ENCODE measurements at regions not wholly inside any gene's neighbourhood (a gene's known extent, or its start where the extent isn't known, plus 50 kb on each side); places are given as distances from the start of the nearest gene placed in this dataset.

DNA sequence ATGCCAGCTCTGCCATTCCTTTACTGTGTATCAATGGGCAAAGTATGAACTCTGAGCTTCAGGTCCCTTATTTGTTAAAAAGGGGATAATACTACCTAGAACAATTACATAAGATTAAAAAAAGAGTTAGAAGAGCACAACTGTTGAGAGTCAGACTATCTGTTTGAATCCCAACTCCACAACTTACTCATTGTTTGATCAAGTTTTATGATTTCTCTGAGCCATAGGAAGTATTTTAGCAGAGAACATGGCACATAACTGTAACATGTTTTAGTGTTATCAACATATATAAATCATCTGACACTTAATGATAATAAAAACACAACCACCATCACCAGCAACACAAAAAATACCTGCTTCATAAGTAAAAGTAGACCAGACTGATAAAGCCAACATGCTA is 421.3 kb downstream of the ZFHX3 start:
- TF ChIP-seq, protein P1, sequence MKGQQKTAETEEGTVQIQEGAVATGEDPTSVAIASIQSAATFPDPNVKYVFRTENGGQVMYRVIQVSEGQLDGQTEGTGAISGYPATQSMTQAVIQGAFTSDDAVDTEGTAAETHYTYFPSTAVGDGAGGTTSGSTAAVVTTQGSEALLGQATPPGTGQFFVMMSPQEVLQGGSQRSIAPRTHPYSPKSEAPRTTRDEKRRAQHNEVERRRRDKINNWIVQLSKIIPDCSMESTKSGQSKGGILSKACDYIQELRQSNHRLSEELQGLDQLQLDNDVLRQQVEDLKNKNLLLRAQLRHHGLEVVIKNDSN (IDR thresholded peaks at IDR 0.05), result no peak
- no peak for TF ChIP-seq YY1 (IDR thresholded peaks at IDR 0.05; ENCODE audit: low read depth)

DNA sequence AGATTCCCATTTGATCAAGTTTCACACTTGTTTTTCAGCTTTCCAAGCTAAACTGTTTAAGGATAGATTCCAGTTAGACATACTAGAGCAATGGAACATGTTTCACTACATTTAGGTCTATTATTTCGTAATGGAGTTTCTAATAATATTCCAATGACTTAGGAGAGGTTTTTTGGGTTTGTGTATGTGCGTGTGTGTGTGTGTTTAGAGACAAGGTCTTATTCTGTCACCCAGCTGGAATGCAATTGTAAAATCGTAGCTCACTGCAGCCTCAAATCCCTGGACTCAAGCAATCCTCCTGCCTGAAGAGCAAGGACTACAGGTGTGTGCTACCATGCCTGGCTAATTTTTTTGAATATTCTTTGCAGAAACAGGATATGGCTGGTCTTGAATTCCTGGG is 426.3 kb downstream of the ZFHX3 start:
- TF ChIP-seq TEAD4 (IDR thresholded peaks at IDR 0.05) (no peak), FOXM1 (IDR thresholded peaks at IDR 0.05; ENCODE audit: borderline replicate concordance, low read depth) (no peak), RAD21 (IDR thresholded peaks at IDR 0.05; ENCODE audit: low read depth) (no peak), CREB1 (IDR thresholded peaks at IDR 0.05; ENCODE audit: low read depth) (no peak), EP300 (IDR thresholded peaks at IDR 0.05; ENCODE audit: borderline replicate concordance) (no peak), ZBTB7A (IDR thresholded peaks at IDR 0.05; ENCODE audit: low read depth) (no peak), EGR1 (IDR thresholded peaks at IDR 0.05) (no peak), YY1 (IDR thresholded peaks at IDR 0.05; ENCODE audit: low read depth) (no peak), NFIC (IDR thresholded peaks at IDR 0.05) (no peak), TAF1 (IDR thresholded peaks at IDR 0.05; ENCODE audit: low read depth) (no peak), CEBPB (IDR thresholded peaks at IDR 0.05) (no peak), TCF12 (IDR thresholded peaks at IDR 0.05; ENCODE audit: low read depth) (no peak)
- TF ChIP-seq, protein P1 (IDR thresholded peaks at IDR 0.05), result no peak
- TF ChIP-seq, protein P2, sequence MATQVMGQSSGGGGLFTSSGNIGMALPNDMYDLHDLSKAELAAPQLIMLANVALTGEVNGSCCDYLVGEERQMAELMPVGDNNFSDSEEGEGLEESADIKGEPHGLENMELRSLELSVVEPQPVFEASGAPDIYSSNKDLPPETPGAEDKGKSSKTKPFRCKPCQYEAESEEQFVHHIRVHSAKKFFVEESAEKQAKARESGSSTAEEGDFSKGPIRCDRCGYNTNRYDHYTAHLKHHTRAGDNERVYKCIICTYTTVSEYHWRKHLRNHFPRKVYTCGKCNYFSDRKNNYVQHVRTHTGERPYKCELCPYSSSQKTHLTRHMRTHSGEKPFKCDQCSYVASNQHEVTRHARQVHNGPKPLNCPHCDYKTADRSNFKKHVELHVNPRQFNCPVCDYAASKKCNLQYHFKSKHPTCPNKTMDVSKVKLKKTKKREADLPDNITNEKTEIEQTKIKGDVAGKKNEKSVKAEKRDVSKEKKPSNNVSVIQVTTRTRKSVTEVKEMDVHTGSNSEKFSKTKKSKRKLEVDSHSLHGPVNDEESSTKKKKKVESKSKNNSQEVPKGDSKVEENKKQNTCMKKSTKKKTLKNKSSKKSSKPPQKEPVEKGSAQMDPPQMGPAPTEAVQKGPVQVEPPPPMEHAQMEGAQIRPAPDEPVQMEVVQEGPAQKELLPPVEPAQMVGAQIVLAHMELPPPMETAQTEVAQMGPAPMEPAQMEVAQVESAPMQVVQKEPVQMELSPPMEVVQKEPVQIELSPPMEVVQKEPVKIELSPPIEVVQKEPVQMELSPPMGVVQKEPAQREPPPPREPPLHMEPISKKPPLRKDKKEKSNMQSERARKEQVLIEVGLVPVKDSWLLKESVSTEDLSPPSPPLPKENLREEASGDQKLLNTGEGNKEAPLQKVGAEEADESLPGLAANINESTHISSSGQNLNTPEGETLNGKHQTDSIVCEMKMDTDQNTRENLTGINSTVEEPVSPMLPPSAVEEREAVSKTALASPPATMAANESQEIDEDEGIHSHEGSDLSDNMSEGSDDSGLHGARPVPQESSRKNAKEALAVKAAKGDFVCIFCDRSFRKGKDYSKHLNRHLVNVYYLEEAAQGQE (IDR thresholded peaks at IDR 0.05; ENCODE audit: low read depth), result no peak
- TF ChIP-seq, protein P3, sequence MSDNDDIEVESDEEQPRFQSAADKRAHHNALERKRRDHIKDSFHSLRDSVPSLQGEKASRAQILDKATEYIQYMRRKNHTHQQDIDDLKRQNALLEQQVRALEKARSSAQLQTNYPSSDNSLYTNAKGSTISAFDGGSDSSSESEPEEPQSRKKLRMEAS (IDR thresholded peaks at IDR 0.05), result no peak

DNA sequence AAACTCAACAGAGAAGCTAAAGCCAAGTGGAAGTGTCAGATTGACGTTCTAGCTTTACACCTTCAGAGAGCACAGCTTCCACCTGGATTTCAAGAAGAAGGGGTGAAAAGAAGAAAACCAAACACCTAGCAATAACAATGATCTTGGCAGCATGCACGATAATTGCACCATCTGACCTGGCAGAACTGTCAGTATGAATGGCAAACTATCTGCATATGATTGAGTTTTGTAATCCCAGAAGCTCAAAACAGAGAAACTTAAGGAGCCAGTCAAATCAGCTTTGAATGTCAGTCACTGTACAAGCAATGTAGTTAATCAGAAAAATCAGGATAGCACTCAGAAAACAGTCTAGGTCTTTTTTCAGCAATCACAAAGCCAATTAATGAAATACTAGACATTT is 427.1 kb downstream of the ZFHX3 start:
- TF ChIP-seq TAF1 (IDR thresholded peaks at IDR 0.05; ENCODE audit: low read depth), result no peak
- TF ChIP-seq TCF12 (IDR thresholded peaks at IDR 0.05; ENCODE audit: low read depth), result no peak
- no peak for TF ChIP-seq CREB1 (IDR thresholded peaks at IDR 0.05; ENCODE audit: low read depth)
- TF ChIP-seq, protein P2 (IDR thresholded peaks at IDR 0.05; ENCODE audit: low read depth), result no peak
- TF ChIP-seq EP300 (IDR thresholded peaks at IDR 0.05; ENCODE audit: borderline replicate concordance), result no peak
- TF ChIP-seq, protein P3 (IDR thresholded peaks at IDR 0.05), result no peak
- TF ChIP-seq NFIC (IDR thresholded peaks at IDR 0.05), result no peak
- no peak for TF ChIP-seq YY1 (IDR thresholded peaks at IDR 0.05; ENCODE audit: low read depth)
- TF ChIP-seq EGR1 (IDR thresholded peaks at IDR 0.05), result no peak
- TF ChIP-seq CEBPB (IDR thresholded peaks at IDR 0.05), result no peak
- no peak for TF ChIP-seq ZBTB7A (IDR thresholded peaks at IDR 0.05; ENCODE audit: low read depth)
- no peak for TF ChIP-seq RAD21 (IDR thresholded peaks at IDR 0.05; ENCODE audit: low read depth)
- no peak for TF ChIP-seq TEAD4 (IDR thresholded peaks at IDR 0.05)
- TF ChIP-seq, protein P1 (IDR thresholded peaks at IDR 0.05), result no peak
- no peak for TF ChIP-seq FOXM1 (IDR thresholded peaks at IDR 0.05; ENCODE audit: borderline replicate concordance, low read depth)

DNA sequence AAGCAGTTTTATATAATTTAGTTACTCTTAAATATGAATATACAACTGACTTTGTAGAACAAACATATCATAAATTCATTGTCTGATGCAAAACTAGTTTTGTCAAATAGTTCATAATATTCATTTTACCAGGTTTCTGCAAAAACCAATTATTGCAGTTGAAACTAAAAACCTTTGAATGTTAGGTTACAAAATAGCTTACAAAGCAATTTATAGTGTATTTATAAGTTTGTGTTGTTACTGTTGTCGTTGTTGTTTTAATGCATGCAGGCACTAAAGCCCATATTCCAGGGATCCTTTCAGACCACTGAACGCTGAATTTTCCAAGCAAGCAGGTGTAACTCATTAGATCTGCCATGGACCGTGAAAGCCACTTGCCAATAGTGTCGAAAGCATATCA is 427.6 kb downstream of the ZFHX3 start:
- no peak for TF ChIP-seq TAF1 (IDR thresholded peaks at IDR 0.05; ENCODE audit: low read depth)
- TF ChIP-seq EGR1 (IDR thresholded peaks at IDR 0.05), result no peak
- TF ChIP-seq EP300 (IDR thresholded peaks at IDR 0.05; ENCODE audit: borderline replicate concordance), result no peak

DNA sequence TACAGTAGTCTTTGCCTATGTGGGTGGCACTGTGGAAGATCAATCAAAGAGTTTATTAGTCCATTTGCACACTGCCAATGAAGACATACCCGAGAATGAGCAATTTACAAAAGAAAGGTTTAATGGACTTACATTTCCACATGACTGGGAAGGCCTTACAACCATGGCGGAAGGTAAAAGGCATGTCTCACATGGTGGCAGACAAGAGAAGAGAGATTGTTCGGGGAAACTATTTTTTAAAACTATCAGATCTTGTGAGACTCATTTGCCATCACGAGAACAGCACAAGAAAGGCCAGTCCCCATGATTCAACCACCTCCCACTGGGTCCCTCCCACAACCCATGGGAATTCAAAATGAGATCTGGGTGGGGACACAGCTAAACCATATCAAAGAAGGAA is 432.1 kb downstream of the ZFHX3 start:
- TF ChIP-seq, protein P2 (IDR thresholded peaks at IDR 0.05; ENCODE audit: low read depth), result no peak
- TF ChIP-seq EGR1 (IDR thresholded peaks at IDR 0.05), result no peak
- no peak for TF ChIP-seq TCF12 (IDR thresholded peaks at IDR 0.05; ENCODE audit: low read depth)
- no peak for TF ChIP-seq ZBTB7A (IDR thresholded peaks at IDR 0.05; ENCODE audit: low read depth)
- no peak for TF ChIP-seq TAF1 (IDR thresholded peaks at IDR 0.05; ENCODE audit: low read depth)
- TF ChIP-seq FOXM1 (IDR thresholded peaks at IDR 0.05; ENCODE audit: borderline replicate concordance, low read depth), result no peak
- TF ChIP-seq, protein P1 (IDR thresholded peaks at IDR 0.05), result no peak
- TF ChIP-seq, protein P3 (IDR thresholded peaks at IDR 0.05), result no peak
- no peak for TF ChIP-seq NFIC (IDR thresholded peaks at IDR 0.05)
- TF ChIP-seq TEAD4 (IDR thresholded peaks at IDR 0.05), result no peak
- TF ChIP-seq EP300 (IDR thresholded peaks at IDR 0.05; ENCODE audit: borderline replicate concordance), result no peak
